A673 (cell line): ENCODE measurements at regions not wholly inside any gene's neighbourhood (a gene's known extent, or its start where the extent isn't known, plus 50 kb on each side); places are given as distances from the start of the nearest gene placed in this dataset.

Experiments used
- EZH2 ChIP-seq: fragments of 200-600 bp; sonication (generic); IDR thresholded peaks from 2 replicates; pipeline ENCODE4 v1.6.1; 2017; ENCODE audit warnings: borderline replicate concordance, low read depth, mild to moderate bottlenecking, mixed read lengths, antibody characterized with exemption, low read length; ENCODE audit not compliant: poor library complexity, severe bottlenecking
- TF ChIP-seq, protein P1 (sequence below): fragments of 300-800, 200-600 bp; sonication (generic); conservative IDR thresholded peaks from 2 replicates; pipeline ENCODE4 v1.5.1; 2017; ENCODE audit warnings: low read depth, mild to moderate bottlenecking, antibody characterized with exemption, low read length, moderate library complexity, mixed read lengths

DNA sequence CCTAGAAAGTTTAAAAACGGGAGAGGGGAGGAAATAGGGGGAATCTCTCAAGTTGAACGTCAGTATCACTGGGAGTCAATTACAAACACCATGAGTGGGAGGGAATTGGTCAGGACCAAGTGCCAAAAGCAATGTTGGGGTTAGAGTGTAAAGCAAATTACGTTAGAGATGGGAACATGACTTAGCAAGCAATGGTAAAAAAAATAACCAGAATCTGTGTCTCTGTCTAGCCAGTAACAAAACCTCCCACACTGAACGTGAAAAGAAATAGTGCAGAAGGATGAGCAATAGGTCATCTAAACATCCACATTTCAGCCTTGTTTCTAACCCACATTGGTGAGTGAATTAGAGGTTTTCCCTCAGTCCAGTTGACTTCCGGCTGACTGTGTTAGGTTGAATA, 242.2 kb downstream of the COG6 start:
- TF ChIP-seq, protein P1, sequence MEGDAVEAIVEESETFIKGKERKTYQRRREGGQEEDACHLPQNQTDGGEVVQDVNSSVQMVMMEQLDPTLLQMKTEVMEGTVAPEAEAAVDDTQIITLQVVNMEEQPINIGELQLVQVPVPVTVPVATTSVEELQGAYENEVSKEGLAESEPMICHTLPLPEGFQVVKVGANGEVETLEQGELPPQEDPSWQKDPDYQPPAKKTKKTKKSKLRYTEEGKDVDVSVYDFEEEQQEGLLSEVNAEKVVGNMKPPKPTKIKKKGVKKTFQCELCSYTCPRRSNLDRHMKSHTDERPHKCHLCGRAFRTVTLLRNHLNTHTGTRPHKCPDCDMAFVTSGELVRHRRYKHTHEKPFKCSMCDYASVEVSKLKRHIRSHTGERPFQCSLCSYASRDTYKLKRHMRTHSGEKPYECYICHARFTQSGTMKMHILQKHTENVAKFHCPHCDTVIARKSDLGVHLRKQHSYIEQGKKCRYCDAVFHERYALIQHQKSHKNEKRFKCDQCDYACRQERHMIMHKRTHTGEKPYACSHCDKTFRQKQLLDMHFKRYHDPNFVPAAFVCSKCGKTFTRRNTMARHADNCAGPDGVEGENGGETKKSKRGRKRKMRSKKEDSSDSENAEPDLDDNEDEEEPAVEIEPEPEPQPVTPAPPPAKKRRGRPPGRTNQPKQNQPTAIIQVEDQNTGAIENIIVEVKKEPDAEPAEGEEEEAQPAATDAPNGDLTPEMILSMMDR: no peak
- no peak for TF ChIP-seq EZH2
